GM12878 (cell line): ENCODE measurements at regions not wholly inside any gene's neighbourhood (a gene's known extent, or its start where the extent isn't known, plus 50 kb on each side); places are given as distances from the start of the nearest gene placed in this dataset.

ENCODE experiments used
- ATAC-seq: fragments of 200-7000 bp; cut with Tn5 transposase; 3 replicates; pipeline ENCODE4 v1.9.1; 2020; ENCODE audit warnings: mild to moderate bottlenecking, moderate library complexity
- BruUV-seq: library from RNA; stranded (reverse); fragments of 400-500 nt; replicated peaks from 2 replicates; lab custom pipeline; 2021; lab: Mats Ljungman, UMichigan
- CTCF ChIA-PET: fragments of 300-600 bp; sonication (Branson Sonifier 250); formaldehyde crosslinking; extraction: SDS; loops from one replicate; lab custom pipeline; 2021; ENCODE audit warnings: inconsistent platforms; lab: Yijun Ruan, JAX
- POLR2A ChIA-PET: fragments of 350-600 bp; formaldehyde crosslinking; extraction: SDS; loops from one replicate; lab custom pipeline; 2021; ENCODE audit warnings: inconsistent platforms; lab: Charles Lee
- RAD21 ChIA-PET: fragments of 300-600 bp; sonication (Branson Sonifier 250); formaldehyde crosslinking; loops from one replicate; lab custom pipeline; 2023; ENCODE audit warnings: antibody characterized with exemption; ENCODE audit not compliant: unreplicated experiment; lab: Charles Lee
- SMC1A ChIA-PET: fragments of 300-600 bp; sonication (Branson Sonifier 250); formaldehyde crosslinking; loops from one replicate; lab custom pipeline; 2023; ENCODE audit not compliant: unreplicated experiment, uncharacterized antibody; lab: Charles Lee
- DNase-seq: peaks from one replicate; pipeline ENCODE4 v3.0.0-alpha.2; 2011; ENCODE audit warnings: low read depth, low spot score
- FAIRE-seq: peaks from 3 replicates; lab custom pipeline; 2011; peaks lifted over from hg19 to GRCh38; lab: Jason Lieb, UNC
- H2AFZ ChIP-seq: 2 replicates; pipeline ENCODE4 v1.6.0; 2011; ENCODE audit warnings: low read depth, low read length, control low read depth; ENCODE audit not compliant: control insufficient read depth
- H3K27ac ChIP-seq: 2 replicates; pipeline ENCODE4 v1.5.1; 2011; ENCODE audit warnings: control low read depth; ENCODE audit not compliant: control insufficient read depth, insufficient read depth
- H3K27me3 ChIP-seq, 2 experiments: replicated peaks in 1 of 2; 2 replicates each; pipeline versions ENCODE4 v1.6.0 to v1.6.1; 2011; ENCODE audit warnings: low read length in 1 of 2; ENCODE audit not compliant: control insufficient read depth in 2 of 2, insufficient read depth in 2 of 2
- H3K36me3 ChIP-seq, 2 experiments: 2 replicates each; pipeline ENCODE4 v1.5.1; 2011; ENCODE audit warnings: low read length in 1 of 2; ENCODE audit not compliant: control insufficient read depth in 2 of 2, insufficient read depth in 2 of 2
- H3K4me1 ChIP-seq: 2 replicates; pipeline ENCODE4 v1.6.1; 2011; ENCODE audit warnings: mild to moderate bottlenecking, low read length, moderate library complexity, mixed read lengths; ENCODE audit not compliant: control insufficient read depth, insufficient read depth
- H3K4me2 ChIP-seq: 2 replicates; pipeline ENCODE4 v1.6.0; 2011; ENCODE audit warnings: control low read depth; ENCODE audit not compliant: control insufficient read depth, insufficient read depth
- H3K4me3 ChIP-seq: fragments of 200-600 bp; sonication (generic); 2 replicates; pipeline ENCODE4 v1.5.1; 2016
- H3K79me2 ChIP-seq: 2 replicates; pipeline ENCODE4 v1.6.0; 2011; ENCODE audit warnings: low read length; ENCODE audit not compliant: control insufficient read depth, insufficient read depth
- H3K9ac ChIP-seq: 2 replicates; pipeline ENCODE4 v1.8.0; 2011; ENCODE audit warnings: low read length, control low read depth, mixed read lengths; ENCODE audit not compliant: control insufficient read depth, insufficient read depth
- H3K9me3 ChIP-seq: replicated peaks from 3 replicates; pipeline ENCODE4 v1.5.1; 2011; ENCODE audit warnings: mild to moderate bottlenecking, low read length; ENCODE audit not compliant: control insufficient read depth, insufficient read depth
- H4K20me1 ChIP-seq: 2 replicates; pipeline ENCODE4 v1.6.0; 2011; ENCODE audit not compliant: control insufficient read depth, insufficient read depth
- CHD4 ChIP-seq: fragments of 200-600 bp; sonication (generic); IDR thresholded peaks from 2 replicates; pipeline ENCODE4 v1.6.1; 2016; ENCODE audit warnings: mild to moderate bottlenecking
- EED ChIP-seq: sonication (generic); IDR thresholded peaks from 2 replicates; pipeline ENCODE4 v1.6.1; 2016; ENCODE audit warnings: antibody characterized with exemption, low read depth
- EZH2 ChIP-seq: IDR thresholded peaks from 2 replicates; pipeline ENCODE4 v1.6.1; 2012; ENCODE audit warnings: low read depth, mild to moderate bottlenecking, control low read depth, inconsistent platforms, low read length, borderline replicate concordance; ENCODE audit not compliant: control insufficient read depth
- KAT2A ChIP-seq: conservative IDR thresholded peaks from 2 replicates; pipeline ENCODE4 v1.6.1; 2011; ENCODE audit warnings: low read depth, low read length; ENCODE audit not compliant: control insufficient read depth
- KLF5 ChIP-seq: fragments of 450-650 bp; IDR thresholded peaks from 2 replicates; pipeline ENCODE4 v1.6.1; 2014; ENCODE audit warnings: mild to moderate bottlenecking; ENCODE audit not compliant: partially characterized antibody
- NFIC ChIP-seq: IDR thresholded peaks from 2 replicates; pipeline ENCODE4 v1.6.1; 2012; ENCODE audit warnings: low read depth, mild to moderate bottlenecking, inconsistent platforms, low read length, moderate library complexity
- POLR2AphosphoS5 ChIP-seq: IDR thresholded peaks from 2 replicates; pipeline ENCODE4 v1.6.1; 2011; ENCODE audit warnings: mild to moderate bottlenecking, low read length, inconsistent platforms
- RAD21 ChIP-seq: IDR thresholded peaks from 2 replicates; pipeline ENCODE4 v1.6.1; 2011; ENCODE audit warnings: mild to moderate bottlenecking, low read depth, low read length, moderate library complexity; ENCODE audit not compliant: insufficient read depth
- STAT1 ChIP-seq: fragments of 450-650 bp; conservative IDR thresholded peaks from 2 replicates; pipeline ENCODE4 v1.6.1; 2014; ENCODE audit warnings: antibody characterized with exemption, mild to moderate bottlenecking
- ZNF274 ChIP-seq: IDR thresholded peaks from one replicate; pipeline ENCODE4 v1.8.0; 2011; ENCODE audit not compliant: insufficient read length, insufficient read depth
- WGBS: methylation state at CpG from one replicate; pipeline ENCODE4 v1.1.6; 2016; ENCODE audit warnings: low lambda C conversion rate; ENCODE audit not compliant: insufficient replicate concordance, insufficient coverage; ENCODE audit errors: missing lambda C conversion rate; 5-methylcytosine and 5-hydroxymethylcytosine counted together
- in situ Hi-C: fragments of 300-500 bp; cut with MboI; formaldehyde crosslinking; loops from 9 replicates; pipeline ENCODE4 v1.14.3; 2018; ENCODE audit warnings: mixed read lengths
- intact Hi-C: fragments of 100-400 bp; cut with micrococcal nuclease; formaldehyde crosslinking; loops from one replicate; pipeline ENCODE4 v1.14.2; 2022; ENCODE audit not compliant: unreplicated experiment
- TF ChIP-seq, protein P1 (sequence below): fragments of 450-650 bp; IDR thresholded peaks from 2 replicates; pipeline ENCODE4 v1.6.1; 2017; ENCODE audit warnings: antibody characterized with exemption, mild to moderate bottlenecking, moderate library complexity
- TF ChIP-seq, protein P2 (sequence below): fragments of 450-650 bp; IDR thresholded peaks from 2 replicates; pipeline ENCODE4 v1.6.1; 2018; ENCODE audit warnings: borderline replicate concordance, mild to moderate bottlenecking; ENCODE audit not compliant: partially characterized antibody

DNA sequence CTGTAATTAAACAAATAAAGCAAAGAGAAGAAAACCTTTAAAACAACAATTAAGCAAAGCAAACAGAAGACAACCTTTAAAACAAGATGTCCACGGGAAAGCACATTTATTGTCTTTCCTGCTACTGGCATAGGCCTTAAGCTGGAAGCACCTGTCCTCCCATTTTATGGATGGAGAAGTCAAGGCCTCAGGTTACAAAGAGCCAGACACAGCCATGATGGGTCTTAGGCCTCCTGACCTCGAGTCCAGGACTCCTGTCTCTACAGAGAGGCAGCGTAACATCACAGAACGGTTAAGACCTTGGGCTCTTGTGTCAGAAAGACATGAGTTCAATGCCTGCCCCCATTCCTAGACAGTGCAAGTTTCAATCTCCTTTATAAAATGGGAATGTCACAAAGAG is 54.7 kb upstream of the INSYN1 start:
- FAIRE-seq (no peak), DNase-seq (no peak), ATAC-seq (no peak)
- Histone ChIP-seq H3K4me2 (no peak overlapping the region), H3K27me3 (peaks cover 0 to 7% of the 10 kb centered on the region in 2 experiments; a peak in 3 of 4 replicates), H4K20me1 (no peaks in the 10 kb centered on the region), H3K4me3 (no peak overlapping the region), H2AFZ (no peak overlapping the region), H3K27ac (no peak overlapping the region), H3K9ac (no peak overlapping the region), H3K36me3 (no peaks in the 10 kb centered on the region), H3K4me1 (no peaks in the 10 kb centered on the region), H3K9me3 (no peaks in the 10 kb centered on the region), H3K79me2 (no peaks in the 10 kb centered on the region)
- ChIA-PET CTCF (no interaction called here), POLR2A (no interaction called here), RAD21 (no interaction called here), SMC1A (no interaction called here)
- intact Hi-C loops = no loop called here
- in situ Hi-C loops = no loop called here
- TF ChIP-seq POLR2AphosphoS5 (no peak), EED (no peak), RAD21 (no peak), STAT1 (no peak), KLF5 (no peak), KAT2A (no peak), EZH2 (no peak), CHD4 (no peak), NFIC (no peak), ZNF274 (no peak)
- TF ChIP-seq, protein P1, sequence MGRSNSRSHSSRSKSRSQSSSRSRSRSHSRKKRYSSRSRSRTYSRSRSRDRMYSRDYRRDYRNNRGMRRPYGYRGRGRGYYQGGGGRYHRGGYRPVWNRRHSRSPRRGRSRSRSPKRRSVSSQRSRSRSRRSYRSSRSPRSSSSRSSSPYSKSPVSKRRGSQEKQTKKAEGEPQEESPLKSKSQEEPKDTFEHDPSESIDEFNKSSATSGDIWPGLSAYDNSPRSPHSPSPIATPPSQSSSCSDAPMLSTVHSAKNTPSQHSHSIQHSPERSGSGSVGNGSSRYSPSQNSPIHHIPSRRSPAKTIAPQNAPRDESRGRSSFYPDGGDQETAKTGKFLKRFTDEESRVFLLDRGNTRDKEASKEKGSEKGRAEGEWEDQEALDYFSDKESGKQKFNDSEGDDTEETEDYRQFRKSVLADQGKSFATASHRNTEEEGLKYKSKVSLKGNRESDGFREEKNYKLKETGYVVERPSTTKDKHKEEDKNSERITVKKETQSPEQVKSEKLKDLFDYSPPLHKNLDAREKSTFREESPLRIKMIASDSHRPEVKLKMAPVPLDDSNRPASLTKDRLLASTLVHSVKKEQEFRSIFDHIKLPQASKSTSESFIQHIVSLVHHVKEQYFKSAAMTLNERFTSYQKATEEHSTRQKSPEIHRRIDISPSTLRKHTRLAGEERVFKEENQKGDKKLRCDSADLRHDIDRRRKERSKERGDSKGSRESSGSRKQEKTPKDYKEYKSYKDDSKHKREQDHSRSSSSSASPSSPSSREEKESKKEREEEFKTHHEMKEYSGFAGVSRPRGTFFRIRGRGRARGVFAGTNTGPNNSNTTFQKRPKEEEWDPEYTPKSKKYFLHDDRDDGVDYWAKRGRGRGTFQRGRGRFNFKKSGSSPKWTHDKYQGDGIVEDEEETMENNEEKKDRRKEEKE = no peak
- TF ChIP-seq, protein P2, sequence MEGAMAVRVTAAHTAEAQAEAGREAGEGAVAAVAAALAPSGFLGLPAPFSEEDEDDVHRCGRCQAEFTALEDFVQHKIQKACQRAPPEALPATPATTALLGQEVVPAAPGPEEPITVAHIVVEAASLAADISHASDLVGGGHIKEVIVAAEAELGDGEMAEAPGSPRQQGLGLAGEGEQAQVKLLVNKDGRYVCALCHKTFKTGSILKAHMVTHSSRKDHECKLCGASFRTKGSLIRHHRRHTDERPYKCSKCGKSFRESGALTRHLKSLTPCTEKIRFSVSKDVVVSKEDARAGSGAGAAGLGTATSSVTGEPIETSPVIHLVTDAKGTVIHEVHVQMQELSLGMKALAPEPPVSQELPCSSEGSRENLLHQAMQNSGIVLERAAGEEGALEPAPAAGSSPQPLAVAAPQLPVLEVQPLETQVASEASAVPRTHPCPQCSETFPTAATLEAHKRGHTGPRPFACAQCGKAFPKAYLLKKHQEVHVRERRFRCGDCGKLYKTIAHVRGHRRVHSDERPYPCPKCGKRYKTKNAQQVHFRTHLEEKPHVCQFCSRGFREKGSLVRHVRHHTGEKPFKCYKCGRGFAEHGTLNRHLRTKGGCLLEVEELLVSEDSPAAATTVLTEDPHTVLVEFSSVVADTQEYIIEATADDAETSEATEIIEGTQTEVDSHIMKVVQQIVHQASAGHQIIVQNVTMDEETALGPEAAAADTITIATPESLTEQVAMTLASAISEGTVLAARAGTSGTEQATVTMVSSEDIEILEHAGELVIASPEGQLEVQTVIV = no peak
- no TSS peak for BruUV-seq
- WGBS = 29% methylated on average over 4 of the region's 4 CpGs
